ENCODE measurements at regions not wholly inside any gene's neighbourhood (a gene's known extent, or its start where the extent isn't known, plus 50 kb on each side); places are given as distances from the start of the nearest gene placed in this dataset.

DNA sequence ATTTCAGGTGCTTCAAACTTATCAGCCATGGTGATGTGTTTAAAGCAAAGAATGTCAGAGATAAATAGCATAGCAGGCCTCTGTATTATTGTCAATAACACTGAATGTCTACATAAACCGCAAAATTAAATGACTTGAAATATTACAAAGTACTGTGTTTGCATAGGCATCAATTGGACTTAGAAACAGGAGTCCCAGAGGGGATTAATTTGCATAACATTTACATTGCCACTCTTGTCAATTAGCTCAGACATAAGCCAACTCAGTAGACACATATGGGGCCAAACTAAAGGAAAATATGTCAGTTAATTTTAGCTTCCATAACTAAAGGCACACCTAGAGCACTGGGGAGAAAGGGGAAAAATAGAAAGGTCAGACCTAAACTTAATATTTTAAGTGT lies 814.5 kb upstream of the NEGR1 start:
- no peak overlapping the region for H3K4me2 ChIP-seq
- 0 out of 22 replicates have a peak, but pooled peaks cover 0 to 5% (median 0%) of the 10 kb centered on the region in 11 experiments for H3K9me3 ChIP-seq (replicated peaks in 1 of 11)
- H3K9ac ChIP-seq = no peak overlapping the region
- no peaks in the 10 kb centered on the region for H4K20me1 ChIP-seq
- H3K36me3 ChIP-seq = no peaks in the 10 kb centered on the region
- no peaks in the 10 kb centered on the region for H3K27me3 ChIP-seq
- H3K4me3 ChIP-seq = no peak overlapping the region
- H3K27ac ChIP-seq = no peak overlapping the region
- no peak for TF ChIP-seq Cebpa-rat (IDR thresholded peaks at IDR 0.05)
- no peaks in the 10 kb centered on the region for H3K4me1 ChIP-seq

DNA sequence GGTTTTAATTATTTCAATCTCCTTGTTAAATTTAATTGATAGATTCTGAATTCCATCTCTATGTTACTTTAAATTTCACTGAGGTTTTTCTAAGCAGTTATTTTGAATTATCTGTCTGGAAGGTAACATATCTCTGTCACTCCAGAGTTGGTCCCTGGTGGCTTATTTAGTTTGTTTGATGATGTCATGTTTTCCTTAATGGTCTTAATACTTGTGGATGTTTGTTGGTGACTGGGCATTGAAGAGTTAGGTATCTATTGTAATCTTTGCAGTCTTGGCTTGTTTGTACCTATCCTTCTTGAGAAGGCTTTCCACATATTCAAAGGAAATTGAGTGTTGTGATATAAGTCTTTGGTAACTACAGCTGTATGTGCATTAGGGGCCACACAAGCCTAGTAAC lies 810.0 kb upstream of the NEGR1 start:
- no peak for TF ChIP-seq Cebpa-rat (IDR thresholded peaks at IDR 0.05)

DNA sequence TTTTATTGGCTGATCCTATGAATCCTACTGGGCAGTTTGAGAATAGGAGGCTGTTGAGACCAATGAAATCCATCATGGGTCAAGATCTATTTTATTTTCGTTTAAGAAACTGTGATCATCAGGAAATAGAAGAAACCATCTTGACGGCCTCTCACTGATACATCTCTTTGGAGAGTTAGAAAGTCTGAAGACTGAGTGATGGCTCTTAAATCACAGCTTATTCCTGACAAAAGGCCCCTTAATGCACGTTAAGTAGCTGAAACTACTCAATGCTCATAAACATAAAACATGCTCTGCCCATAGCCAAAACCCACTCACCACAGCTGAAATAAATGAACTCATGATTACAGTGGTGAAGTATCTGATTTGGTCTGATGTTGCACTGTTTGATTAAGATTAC lies 784.5 kb upstream of the NEGR1 start:
- Histone ChIP-seq H3K4me1 (peaks cover 0 to 6% (median 0%) of the 10 kb centered on the region in 10 experiments; a peak in 1 of 20 replicates), H3K27ac (no peak overlapping the region), H3K9me3 (replicated peaks in 1 of 11) (peaks cover 3 to 10% (median 6%) of the 10 kb centered on the region in 11 experiments), H3K4me2 (no peak overlapping the region), H3K36me3 (no peaks in the 10 kb centered on the region), H3K4me3 (no peak overlapping the region), H3K9ac (no peak overlapping the region), H4K20me1 (no peaks in the 10 kb centered on the region), H3K27me3 (no peaks in the 10 kb centered on the region)
- TF ChIP-seq Cebpa-rat (IDR thresholded peaks at IDR 0.05) = no peak

More for the DNA sequence above, 810.0 kb upstream of the NEGR1 start:
- Histone ChIP-seq H3K4me1 (no peaks in the 10 kb centered on the region), H4K20me1 (no peaks in the 10 kb centered on the region), H3K4me3 (no peak overlapping the region), H3K36me3 (no peaks in the 10 kb centered on the region), H3K27me3 (no peaks in the 10 kb centered on the region), H3K4me2 (no peak overlapping the region), H3K27ac (no peak overlapping the region), H3K9ac (no peak overlapping the region), H3K9me3 (replicated peaks in 1 of 11) (no peaks in the 10 kb centered on the region; a peak in 1 of 22 replicates)

DNA sequence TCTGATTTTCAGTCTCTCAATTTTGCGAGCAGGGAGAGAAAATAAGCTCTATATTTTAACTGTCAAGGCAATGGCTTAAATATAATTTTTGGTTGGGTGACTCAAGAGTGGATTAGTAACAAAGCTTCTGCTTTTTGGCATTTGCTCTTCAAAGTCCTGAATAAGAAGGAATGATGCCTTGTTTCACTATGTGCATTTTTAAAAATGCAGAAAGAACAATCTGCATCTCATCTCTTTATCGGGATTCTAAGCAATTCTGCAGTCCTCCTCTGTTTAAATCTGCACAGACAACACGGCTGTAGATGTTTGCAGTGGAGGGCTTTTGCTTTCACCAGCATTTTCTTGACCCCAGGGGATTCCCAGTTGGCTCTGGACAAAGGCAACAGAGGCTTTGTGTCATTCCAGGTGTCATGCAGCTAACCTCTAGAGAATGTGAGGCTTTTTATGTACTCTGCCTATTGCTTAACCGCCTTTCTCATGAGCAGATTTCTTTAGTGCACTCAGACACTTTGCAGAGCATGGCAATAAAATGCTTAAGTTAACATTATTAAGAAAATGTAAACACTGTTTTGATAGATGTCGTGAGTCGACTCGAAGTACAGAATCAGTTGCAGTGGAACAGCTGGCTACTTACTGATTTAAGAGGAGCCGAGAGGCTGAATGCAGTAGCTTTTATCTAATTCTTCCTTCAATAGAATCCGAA lies 783.2 kb upstream of the NEGR1 start:
- Histone ChIP-seq H3K4me3 (no peak overlapping the region), H3K27ac (no peak overlapping the region), H3K36me3 (no peaks in the 10 kb centered on the region), H3K4me1 (peaks cover 0 to 6% (median 0%) of the 10 kb centered on the region in 10 experiments; a peak in 1 of 20 replicates), H4K20me1 (no peaks in the 10 kb centered on the region), H3K9me3 (replicated peaks in 1 of 11) (peaks cover 10 to 23% (median 14%) of the 10 kb centered on the region in 11 experiments), H3K9ac (no peak overlapping the region), H3K27me3 (no peaks in the 10 kb centered on the region), H3K4me2 (no peak overlapping the region; a peak in 1 of 22 replicates)
- no peak for TF ChIP-seq Cebpa-rat (IDR thresholded peaks at IDR 0.05)

GRCh38 chr1:73056826-73057225 lies 774.5 kb upstream of the NEGR1 start:
- Histone ChIP-seq H3K9ac (no peak overlapping the region), H3K27me3 (no peaks in the 10 kb centered on the region), H3K9me3 (replicated peaks in 1 of 11) (peaks cover 6 to 18% (median 7%) of the 10 kb centered on the region in 11 experiments), H3K4me1 (no peaks in the 10 kb centered on the region), H3K4me3 (no peak overlapping the region), H3K4me2 (no peak overlapping the region), H4K20me1 (no peaks in the 10 kb centered on the region), H3K27ac (no peak overlapping the region), H3K36me3 (no peaks in the 10 kb centered on the region)
- no peak for TF ChIP-seq Cebpa-rat (IDR thresholded peaks at IDR 0.05)

GRCh38 chr1:73044241-73045036 lies 762.1 kb upstream of the NEGR1 start:
- H3K27me3 ChIP-seq = no peaks in the 10 kb centered on the region
- H3K4me2 ChIP-seq = 0 out of 22 replicates have a peak overlapping the region, but pooled peaks of 1 of the 11 experiments have one; percentile 7
- no peak overlapping the region for H3K4me3 ChIP-seq
- TF ChIP-seq Cebpa-rat (IDR thresholded peaks at IDR 0.05) = no peak
- H3K9me3 ChIP-seq (replicated peaks in 1 of 11) = no peaks in the 10 kb centered on the region
- H3K9ac ChIP-seq = no peak overlapping the region
- no peak overlapping the region for H3K27ac ChIP-seq
- H3K4me1 ChIP-seq = 0 out of 20 replicates have a peak, but pooled peaks cover 0 to 4% (median 0%) of the 10 kb centered on the region in 10 experiments
- H4K20me1 ChIP-seq = no peaks in the 10 kb centered on the region
- no peaks in the 10 kb centered on the region for H3K36me3 ChIP-seq

GRCh38 chr1:73042403-73042802 lies 760.1 kb upstream of the NEGR1 start:
- Histone ChIP-seq H3K27me3 (no peaks in the 10 kb centered on the region), H3K9ac (no peak overlapping the region), H3K4me3 (no peak overlapping the region), H4K20me1 (no peaks in the 10 kb centered on the region), H3K9me3 (replicated peaks in 1 of 11) (no peaks in the 10 kb centered on the region), H3K36me3 (no peaks in the 10 kb centered on the region), H3K4me1 (0 out of 20 replicates have a peak, but pooled peaks cover 0 to 4% (median 0%) of the 10 kb centered on the region in 10 experiments), H3K27ac (no peak overlapping the region), H3K4me2 (no peak overlapping the region)
- no peak for TF ChIP-seq Cebpa-rat (IDR thresholded peaks at IDR 0.05)

DNA sequence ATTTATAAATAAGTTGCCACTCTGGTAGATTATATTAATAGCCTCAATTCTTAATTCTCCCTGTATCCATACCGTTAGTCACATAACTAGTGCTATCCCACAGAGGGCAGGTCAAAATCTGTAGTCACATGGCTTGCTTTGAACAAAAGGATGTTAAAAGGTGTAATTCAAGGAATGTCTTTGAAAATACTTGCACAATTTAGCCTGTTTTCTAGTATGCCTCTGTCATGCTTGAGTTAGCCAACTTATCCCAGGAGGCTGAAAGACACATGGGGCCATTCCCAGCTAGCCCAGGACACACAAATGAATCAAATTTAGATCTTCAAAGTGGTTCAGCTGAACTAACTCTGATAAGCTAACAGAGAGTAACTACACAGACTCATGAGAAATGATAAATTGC lies 758.5 kb upstream of the NEGR1 start:
- no peaks in the 10 kb centered on the region for H4K20me1 ChIP-seq
- H3K4me3 ChIP-seq = no peak overlapping the region
- no peaks in the 10 kb centered on the region for H3K27me3 ChIP-seq
- no peak overlapping the region for H3K27ac ChIP-seq
- TF ChIP-seq Cebpa-rat (IDR thresholded peaks at IDR 0.05) = no peak
- H3K9ac ChIP-seq = no peak overlapping the region
- no peak overlapping the region for H3K4me2 ChIP-seq
- H3K36me3 ChIP-seq = no peaks in the 10 kb centered on the region
- H3K4me1 ChIP-seq = 0 out of 20 replicates have a peak, but pooled peaks cover 0 to 4% (median 0%) of the 10 kb centered on the region in 10 experiments
- no peaks in the 10 kb centered on the region for H3K9me3 ChIP-seq (replicated peaks in 1 of 11)

GRCh38 chr1:73034271-73034670 lies 751.9 kb upstream of the NEGR1 start:
- Histone ChIP-seq H3K4me3 (no peak overlapping the region), H3K36me3 (no peaks in the 10 kb centered on the region), H3K9me3 (replicated peaks in 1 of 11) (no peaks in the 10 kb centered on the region), H3K4me2 (no peak overlapping the region), H3K27ac (no peak overlapping the region), H3K9ac (no peak overlapping the region), H3K4me1 (no peaks in the 10 kb centered on the region), H3K27me3 (no peaks in the 10 kb centered on the region), H4K20me1 (no peaks in the 10 kb centered on the region)
- no peak for TF ChIP-seq Cebpa-rat (IDR thresholded peaks at IDR 0.05)
